HG02798 (cell line): ENCODE measurements at regions not wholly inside any gene's neighbourhood (a gene's known extent, or its start where the extent isn't known, plus 50 kb on each side); places are given as distances from the start of the nearest gene placed in this dataset.
"Not testable (repeated sequence)": the region's sequence is repeated elsewhere in the genome, so short reads cannot be mapped to it uniquely, and the experiment has no call there.

Experiments used
- ATAC-seq: cut with Tn5 transposase; IDR thresholded peaks from one replicate; pipeline ENCODE4 v1.9.1; 2021; ENCODE audit warnings: mild to moderate bottlenecking; ENCODE audit not compliant: unreplicated experiment, poor library complexity

GRCh38 chr3:78204977-78205376, 1165.1 kb downstream of the ROBO2 start:
- no peak for ATAC-seq

- ATAC-seq, result no peak
Measured at GRCh38 chr3:78221300-78221699, 1181.4 kb downstream of the ROBO2 start.

- no peak for ATAC-seq
Measured at GRCh38 chr3:78221796-78222195, 1181.9 kb downstream of the ROBO2 start.

- no peak for ATAC-seq
Measured at GRCh38 chr3:78235841-78236240, 1195.9 kb downstream of the ROBO2 start.

- no peak for ATAC-seq
Measured at GRCh38 chr3:78238811-78239210, 1198.9 kb downstream of the ROBO2 start.

- no peak for ATAC-seq
Measured at GRCh38 chr3:78242724-78243123, 1202.8 kb downstream of the ROBO2 start.

GRCh38 chr3:78244136-78244535, 1204.2 kb downstream of the ROBO2 start:
- ATAC-seq, result no peak

- ATAC-seq, result no peak
Measured at GRCh38 chr3:78249294-78249693, 1209.4 kb downstream of the ROBO2 start.

- no peak for ATAC-seq
Measured at GRCh38 chr3:78253860-78254259, 1214.0 kb downstream of the ROBO2 start.

GRCh38 chr3:78255403-78255802, 1215.5 kb downstream of the ROBO2 start:
- ATAC-seq, result no peak

- ATAC-seq, result no peak
Measured at GRCh38 chr3:78256123-78256522, 1216.2 kb downstream of the ROBO2 start.

- ATAC-seq, result no peak
Measured at GRCh38 chr3:78257951-78258530, 1218.1 kb downstream of the ROBO2 start.

GRCh38 chr3:78258798-78259197, 1218.9 kb downstream of the ROBO2 start:
- ATAC-seq, result no peak

GRCh38 chr3:78260388-78260787, 1220.5 kb downstream of the ROBO2 start:
- no peak for ATAC-seq

GRCh38 chr3:78266550-78266949, 1226.7 kb downstream of the ROBO2 start:
- ATAC-seq, result not testable (repeated sequence)

- ATAC-seq, result no peak
Measured at GRCh38 chr3:78267235-78267634, 1227.3 kb downstream of the ROBO2 start.

- no peak for ATAC-seq
Measured at GRCh38 chr3:78268087-78268486, 1228.2 kb downstream of the ROBO2 start.

GRCh38 chr3:78268716-78269668, 1229.1 kb downstream of the ROBO2 start:
- ATAC-seq, result no peak

GRCh38 chr3:78273326-78273725, 1233.4 kb downstream of the ROBO2 start:
- no peak for ATAC-seq

GRCh38 chr3:78274475-78275065, 1234.7 kb downstream of the ROBO2 start:
- no peak for ATAC-seq

- no peak for ATAC-seq
Measured at GRCh38 chr3:78275420-78275852, 1235.5 kb downstream of the ROBO2 start.
